IMR-90 (cell line): ENCODE measurements at regions not wholly inside any gene's neighbourhood (a gene's known extent, or its start where the extent isn't known, plus 50 kb on each side); places are given as distances from the start of the nearest gene placed in this dataset.

Experiments
- ATAC-seq: fragments of 200-7000 bp; cut with Tn5 transposase; 2 replicates; pipeline ENCODE4 v1.9.1; 2020; ENCODE audit warnings: low read depth, mild to moderate bottlenecking, moderate library complexity
- BruUV-seq: library from RNA; stranded (reverse); fragments of 400-500 nt; replicated peaks from 2 replicates; lab custom pipeline; 2021; lab: Mats Ljungman, UMichigan
- CTCF ChIA-PET: fragments of 300-600 bp; formaldehyde crosslinking; extraction: SDS; loops from one replicate; lab custom pipeline; 2021; ENCODE audit warnings: antibody characterized with exemption; lab: Yijun Ruan, JAX
- POLR2A ChIA-PET: fragments of 300-600 bp; sonication (Branson Sonifier 250); formaldehyde crosslinking; loops from one replicate; lab custom pipeline; 2022; ENCODE audit warnings: antibody characterized with exemption; ENCODE audit not compliant: unreplicated experiment; lab: Charles Lee
- DNase-seq: peaks from one replicate; pipeline ENCODE4 v3.0.0; 2013
- H2AFZ ChIP-seq: replicated peaks from 2 replicates; pipeline ENCODE3; 2013; ENCODE audit warnings: low read length, mild to moderate bottlenecking; ENCODE audit not compliant: poor library complexity
- H2AK5ac ChIP-seq: 2 replicates; pipeline ENCODE4 v1.6.1; 2013; ENCODE audit warnings: low read depth, low read length, inconsistent platforms
- H2AK9ac ChIP-seq: replicated peaks from 2 replicates; pipeline ENCODE3; 2013; ENCODE audit warnings: mild to moderate bottlenecking, low read depth, low read length, moderate library complexity; ENCODE audit not compliant: poor library complexity
- H2BK120ac ChIP-seq: 2 replicates; pipeline ENCODE4 v1.6.1; 2013; ENCODE audit warnings: low read depth, low read length, inconsistent platforms
- H2BK15ac ChIP-seq: 3 replicates; pipeline ENCODE4 v1.6.1; 2013; ENCODE audit warnings: low read depth, low read length, inconsistent platforms
- H2BK20ac ChIP-seq: 2 replicates; pipeline ENCODE4 v1.6.1; 2013; ENCODE audit warnings: low read depth, mild to moderate bottlenecking, inconsistent platforms, low read length, moderate library complexity
- H2BK5ac ChIP-seq: 2 replicates; pipeline ENCODE4 v1.6.1; 2013; ENCODE audit warnings: mild to moderate bottlenecking, low read depth, low read length, inconsistent platforms; ENCODE audit not compliant: poor library complexity, severe bottlenecking
- H3K14ac ChIP-seq: replicated peaks from 2 replicates; pipeline ENCODE4 v1.6.1; 2013; ENCODE audit warnings: low read depth, low read length, inconsistent platforms
- H3K18ac ChIP-seq: 2 replicates; pipeline ENCODE4 v1.6.1; 2013; ENCODE audit warnings: low read depth, low read length, control low read depth
- H3K23ac ChIP-seq: 2 replicates; pipeline ENCODE4 v1.6.1; 2013; ENCODE audit warnings: low read depth, low read length, inconsistent platforms
- H3K27ac ChIP-seq: 2 replicates; pipeline ENCODE4 v1.5.1; 2013; ENCODE audit warnings: mild to moderate bottlenecking, control low read depth, low read length; ENCODE audit not compliant: insufficient read depth
- H3K27me3 ChIP-seq: 2 replicates; pipeline ENCODE4 v1.6.1; 2013; ENCODE audit warnings: low read length; ENCODE audit not compliant: control insufficient read depth, insufficient read depth
- H3K36me3 ChIP-seq: 2 replicates; pipeline ENCODE4 v1.6.1; 2013; ENCODE audit warnings: low read length, mixed read lengths; ENCODE audit not compliant: control insufficient read depth, insufficient read depth
- H3K4ac ChIP-seq: 2 replicates; pipeline ENCODE4 v1.6.1; 2013; ENCODE audit warnings: low read depth, low read length, inconsistent platforms
- H3K4me1 ChIP-seq: 2 replicates; pipeline ENCODE4 v1.6.1; 2013; ENCODE audit warnings: low read length, mixed read lengths; ENCODE audit not compliant: control insufficient read depth, insufficient read depth
- H3K4me2 ChIP-seq: 2 replicates; pipeline ENCODE4 v1.6.1; 2013; ENCODE audit warnings: low read depth, mild to moderate bottlenecking, control low read depth, low read length, moderate library complexity
- H3K4me3 ChIP-seq: 2 replicates; pipeline ENCODE4 v1.5.1; 2013; ENCODE audit warnings: low read depth, mild to moderate bottlenecking, control low read depth, low read length, moderate library complexity; ENCODE audit not compliant: insufficient read depth
- H3K56ac ChIP-seq: 2 replicates; pipeline ENCODE4 v1.6.1; 2013; ENCODE audit warnings: low read length, inconsistent platforms; ENCODE audit not compliant: insufficient read depth; ENCODE audit errors: extremely low read depth
- H3K79me1 ChIP-seq, 2 experiments: 2 replicates each; pipeline ENCODE4 v1.6.1; 2013; ENCODE audit warnings: low read length in 2 of 2, inconsistent platforms in 1 of 2, low read depth in 1 of 2
- H3K9ac ChIP-seq: 2 replicates; pipeline ENCODE4 v1.6.1; 2013; ENCODE audit warnings: low read depth, low read length, control low read depth
- H3K9me1 ChIP-seq: 2 replicates; pipeline ENCODE4 v1.6.1; 2013; ENCODE audit warnings: low read length, inconsistent platforms; ENCODE audit not compliant: insufficient read depth
- H3K9me3 ChIP-seq: 2 replicates; pipeline ENCODE4 v1.6.1; 2013; ENCODE audit warnings: low read length; ENCODE audit not compliant: control insufficient read depth, insufficient read depth
- H4K20me1 ChIP-seq: 2 replicates; pipeline ENCODE4 v1.6.1; 2013; ENCODE audit warnings: low read length, inconsistent platforms; ENCODE audit not compliant: insufficient read depth
- H4K5ac ChIP-seq: 2 replicates; pipeline ENCODE4 v1.6.1; 2013; ENCODE audit warnings: mild to moderate bottlenecking, low read depth, low read length, control low read depth
- H4K8ac ChIP-seq, 2 experiments: 2 replicates each; pipeline ENCODE4 v1.6.1; 2013; ENCODE audit warnings: low read depth in 2 of 2, low read length in 2 of 2, control low read depth in 1 of 2, inconsistent platforms in 1 of 2
- H4K91ac ChIP-seq: 2 replicates; pipeline ENCODE4 v1.6.1; 2013; ENCODE audit warnings: low read depth, low read length, inconsistent platforms; ENCODE audit not compliant: insufficient read depth
- BHLHE40 ChIP-seq: fragments of 150-350 bp; IDR thresholded peaks from 2 replicates; pipeline ENCODE4 v1.6.1; 2016; ENCODE audit warnings: mild to moderate bottlenecking, low read depth, low read length
- CEBPB ChIP-seq: IDR thresholded peaks from 2 replicates; pipeline ENCODE4 v1.6.1; 2012; ENCODE audit warnings: low read depth, low read length, improper control_type of control experiment
- CHD1 ChIP-seq: IDR thresholded peaks from 2 replicates; pipeline ENCODE4 v1.6.1; 2012; ENCODE audit warnings: low read depth, low read length, improper control_type of control experiment
- FOS ChIP-seq: fragments of 150-350 bp; IDR thresholded peaks from 2 replicates; pipeline ENCODE4 v1.6.1; 2016; ENCODE audit warnings: low read depth, low read length
- MAFK ChIP-seq: IDR thresholded peaks from 2 replicates; pipeline ENCODE4 v1.6.1; 2012; ENCODE audit warnings: low read depth, low read length, improper control_type of control experiment
- MAZ ChIP-seq: IDR thresholded peaks from 2 replicates; pipeline ENCODE4 v1.6.1; 2012; ENCODE audit warnings: low read depth, mild to moderate bottlenecking, low read length, improper control_type of control experiment, moderate library complexity, borderline replicate concordance
- MXI1 ChIP-seq: IDR thresholded peaks from 2 replicates; pipeline ENCODE4 v1.6.1; 2012; ENCODE audit warnings: low read depth, mild to moderate bottlenecking, low read length, moderate library complexity, borderline replicate concordance
- NFE2L2 ChIP-seq: fragments of 150-350 bp; IDR thresholded peaks from 2 replicates; pipeline ENCODE4 v1.6.1; 2016; ENCODE audit warnings: low read depth, mild to moderate bottlenecking, low read length
- POLR2A ChIP-seq: IDR thresholded peaks from 2 replicates; pipeline ENCODE4 v1.6.1; 2012; ENCODE audit warnings: mild to moderate bottlenecking, low read depth, low read length
- RAD21 ChIP-seq: IDR thresholded peaks from 2 replicates; pipeline ENCODE4 v1.6.1; 2012; ENCODE audit warnings: low read length, improper control_type of control experiment
- RCOR1 ChIP-seq: IDR thresholded peaks from 2 replicates; pipeline ENCODE4 v1.6.1; 2012; ENCODE audit warnings: mild to moderate bottlenecking, low read length, improper control_type of control experiment; ENCODE audit not compliant: insufficient replicate concordance
- RFX5 ChIP-seq: IDR thresholded peaks from 2 replicates; pipeline ENCODE4 v1.8.0; 2012; ENCODE audit warnings: low read depth, mild to moderate bottlenecking, low read length, moderate library complexity
- SMC3 ChIP-seq: fragments of 150-350 bp; IDR thresholded peaks from 2 replicates; pipeline ENCODE4 v1.6.1; 2016; ENCODE audit warnings: low read depth, mild to moderate bottlenecking, antibody characterized with exemption, low read length, moderate library complexity
- WGBS, 2 experiments: methylation state at CpG; one replicate each; pipeline versions ENCODE4 v1.1.5 to v1.1.7; 2013; ENCODE audit warnings: missing lambda C conversion rate in 2 of 2; ENCODE audit not compliant: insufficient read length in 1 of 2; ENCODE audit errors: extremely low coverage in 2 of 2; 5-methylcytosine and 5-hydroxymethylcytosine counted together
- dilution Hi-C: fragments of 300-500 bp; cut with HindIII; formaldehyde crosslinking; loops from one replicate; pipeline ENCODE4 v1.14.3; 2018; ENCODE audit warnings: low sequenced_read_pairs; ENCODE audit not compliant: unreplicated experiment
- in situ Hi-C: fragments of 300-500 bp; cut with MboI; formaldehyde crosslinking; loops from 3 replicates; pipeline ENCODE4 v1.14.3; 2019; ENCODE audit warnings: low sequenced_read_pairs, inconsistent platforms, mixed read lengths
- intact Hi-C: fragments of 100-400 bp; cut with micrococcal nuclease; formaldehyde crosslinking; loops from 2 replicates; pipeline ENCODE4 v1.10.0; 2022
- TF ChIP-seq, protein P1 (sequence below): fragments of 150-350 bp; IDR thresholded peaks from 2 replicates; pipeline ENCODE4 v1.6.1; 2016; ENCODE audit warnings: low read depth, mild to moderate bottlenecking, low read length, moderate library complexity, borderline replicate concordance
- TF ChIP-seq, protein P2 (sequence below): conservative IDR thresholded peaks from 2 replicates; pipeline ENCODE4 v1.5.1; 2012; ENCODE audit warnings: mild to moderate bottlenecking, low read depth, low read length, improper control_type of control experiment
- TF ChIP-seq, protein P3 (sequence below): fragments of 150-350 bp; IDR thresholded peaks from 2 replicates; pipeline ENCODE4 v1.6.1; 2017; ENCODE audit warnings: mild to moderate bottlenecking, antibody characterized with exemption, low read length, low read depth

DNA sequence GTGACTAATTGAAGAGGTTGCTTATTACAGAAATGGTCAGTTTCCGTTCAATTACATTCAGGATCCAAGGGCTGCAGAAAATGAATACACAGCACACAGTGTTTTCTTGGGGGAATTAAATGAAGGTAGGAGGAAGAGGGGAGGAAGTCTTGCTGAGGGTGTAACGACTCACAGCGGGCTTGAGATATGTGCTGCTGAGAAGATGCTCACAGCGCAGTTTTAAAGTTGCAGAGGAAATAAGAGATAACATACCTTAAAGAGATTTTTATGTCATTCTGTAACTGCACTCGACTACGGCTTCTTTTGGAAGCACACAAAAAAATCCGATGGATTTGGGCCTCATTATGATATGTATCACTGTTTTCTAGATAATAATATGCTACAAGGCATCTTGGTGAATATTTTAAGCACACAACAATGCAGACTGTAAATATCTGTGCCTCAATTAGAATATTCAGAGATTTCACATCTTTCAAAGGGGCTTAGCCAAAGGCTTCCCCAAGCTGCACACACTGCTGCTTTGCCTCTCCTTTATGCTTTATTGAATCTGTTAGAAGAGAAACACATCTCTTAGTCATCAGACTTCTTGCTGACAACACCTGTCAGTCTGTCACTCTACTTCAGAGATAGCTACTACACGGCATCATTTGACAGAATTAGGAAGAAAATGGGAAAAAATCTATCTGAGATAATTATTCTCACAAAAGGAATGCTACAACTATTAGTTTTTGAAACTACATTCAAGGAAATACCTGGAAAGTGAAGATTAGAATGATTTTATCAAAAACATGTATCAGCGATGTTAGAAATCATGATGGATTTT is 773.2 kb downstream of the OTOL1 start:
- in situ Hi-C loops (no loop called here), intact Hi-C loops (no loop called here), dilution Hi-C loops (no loop called here)
- no CpG with 5 or more reads among the region's 9 CpGs for WGBS, 2 experiments
- no peaks in the 10 kb centered on the region for H3K27me3 ChIP-seq
- no peaks in the 10 kb centered on the region for H3K36me3 ChIP-seq
- no peak overlapping the region for H4K5ac ChIP-seq
- no peak overlapping the region for H3K4ac ChIP-seq
- H4K8ac ChIP-seq, result no peak overlapping the region
- H4K91ac ChIP-seq, result no peak overlapping the region
- no peak overlapping the region for H3K27ac ChIP-seq
- no peak overlapping the region for H3K9ac ChIP-seq
- no peak overlapping the region for H2AFZ ChIP-seq
- no peak overlapping the region for H2AK9ac ChIP-seq
- no peaks in the 10 kb centered on the region for H4K20me1 ChIP-seq
- H3K18ac ChIP-seq, result no peak overlapping the region
- no peaks in the 10 kb centered on the region for H3K9me1 ChIP-seq
- H3K4me2 ChIP-seq, result no peak overlapping the region
- BruUV-seq, result no TSS peak
- no peak overlapping the region for H2BK15ac ChIP-seq
- H2BK20ac ChIP-seq, result no peak overlapping the region
- no peak overlapping the region for H3K56ac ChIP-seq
- no peak for ATAC-seq
- H2AK5ac ChIP-seq, result no peak overlapping the region
- no peaks in the 10 kb centered on the region for H3K79me1 ChIP-seq
- H3K14ac ChIP-seq, result no peak overlapping the region
- POLR2A ChIA-PET, result no interaction called here
- no peak overlapping the region for H2BK120ac ChIP-seq
- no peaks in the 10 kb centered on the region for H3K4me1 ChIP-seq
- CTCF ChIA-PET, result no interaction called here
- no peak overlapping the region for H2BK5ac ChIP-seq
- H3K4me3 ChIP-seq, result no peak overlapping the region
- TF ChIP-seq CHD1, result no peak
- TF ChIP-seq MXI1, result no peak
- TF ChIP-seq RAD21, result no peak
- TF ChIP-seq, protein P1, sequence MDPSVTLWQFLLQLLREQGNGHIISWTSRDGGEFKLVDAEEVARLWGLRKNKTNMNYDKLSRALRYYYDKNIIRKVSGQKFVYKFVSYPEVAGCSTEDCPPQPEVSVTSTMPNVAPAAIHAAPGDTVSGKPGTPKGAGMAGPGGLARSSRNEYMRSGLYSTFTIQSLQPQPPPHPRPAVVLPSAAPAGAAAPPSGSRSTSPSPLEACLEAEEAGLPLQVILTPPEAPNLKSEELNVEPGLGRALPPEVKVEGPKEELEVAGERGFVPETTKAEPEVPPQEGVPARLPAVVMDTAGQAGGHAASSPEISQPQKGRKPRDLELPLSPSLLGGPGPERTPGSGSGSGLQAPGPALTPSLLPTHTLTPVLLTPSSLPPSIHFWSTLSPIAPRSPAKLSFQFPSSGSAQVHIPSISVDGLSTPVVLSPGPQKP, result no peak
- TF ChIP-seq POLR2A, result no peak
- no peak for TF ChIP-seq BHLHE40
- TF ChIP-seq SMC3, result no peak
- no peak for TF ChIP-seq RFX5
- TF ChIP-seq FOS, result no peak
- no peak for TF ChIP-seq NFE2L2
- TF ChIP-seq, protein P2, sequence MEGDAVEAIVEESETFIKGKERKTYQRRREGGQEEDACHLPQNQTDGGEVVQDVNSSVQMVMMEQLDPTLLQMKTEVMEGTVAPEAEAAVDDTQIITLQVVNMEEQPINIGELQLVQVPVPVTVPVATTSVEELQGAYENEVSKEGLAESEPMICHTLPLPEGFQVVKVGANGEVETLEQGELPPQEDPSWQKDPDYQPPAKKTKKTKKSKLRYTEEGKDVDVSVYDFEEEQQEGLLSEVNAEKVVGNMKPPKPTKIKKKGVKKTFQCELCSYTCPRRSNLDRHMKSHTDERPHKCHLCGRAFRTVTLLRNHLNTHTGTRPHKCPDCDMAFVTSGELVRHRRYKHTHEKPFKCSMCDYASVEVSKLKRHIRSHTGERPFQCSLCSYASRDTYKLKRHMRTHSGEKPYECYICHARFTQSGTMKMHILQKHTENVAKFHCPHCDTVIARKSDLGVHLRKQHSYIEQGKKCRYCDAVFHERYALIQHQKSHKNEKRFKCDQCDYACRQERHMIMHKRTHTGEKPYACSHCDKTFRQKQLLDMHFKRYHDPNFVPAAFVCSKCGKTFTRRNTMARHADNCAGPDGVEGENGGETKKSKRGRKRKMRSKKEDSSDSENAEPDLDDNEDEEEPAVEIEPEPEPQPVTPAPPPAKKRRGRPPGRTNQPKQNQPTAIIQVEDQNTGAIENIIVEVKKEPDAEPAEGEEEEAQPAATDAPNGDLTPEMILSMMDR, result no peak
- TF ChIP-seq RCOR1, result no peak
- TF ChIP-seq, protein P3, sequence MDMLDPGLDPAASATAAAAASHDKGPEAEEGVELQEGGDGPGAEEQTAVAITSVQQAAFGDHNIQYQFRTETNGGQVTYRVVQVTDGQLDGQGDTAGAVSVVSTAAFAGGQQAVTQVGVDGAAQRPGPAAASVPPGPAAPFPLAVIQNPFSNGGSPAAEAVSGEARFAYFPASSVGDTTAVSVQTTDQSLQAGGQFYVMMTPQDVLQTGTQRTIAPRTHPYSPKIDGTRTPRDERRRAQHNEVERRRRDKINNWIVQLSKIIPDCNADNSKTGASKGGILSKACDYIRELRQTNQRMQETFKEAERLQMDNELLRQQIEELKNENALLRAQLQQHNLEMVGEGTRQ, result no peak
- TF ChIP-seq MAFK, result no peak
- no peak for TF ChIP-seq MAZ
- no peak for TF ChIP-seq CEBPB
- no peaks in the 10 kb centered on the region for H3K9me3 ChIP-seq
- no peak overlapping the region for H3K23ac ChIP-seq
- DNase-seq, result no peak
